GM21367 (cell line): ENCODE measurements at regions not wholly inside any gene's neighbourhood (a gene's known extent, or its start where the extent isn't known, plus 50 kb on each side); places are given as distances from the start of the nearest gene placed in this dataset.

ENCODE experiments used
- ATAC-seq: cut with Tn5 transposase; IDR thresholded peaks from one replicate; pipeline ENCODE4 v1.9.1; 2021; ENCODE audit not compliant: unreplicated experiment

DNA sequence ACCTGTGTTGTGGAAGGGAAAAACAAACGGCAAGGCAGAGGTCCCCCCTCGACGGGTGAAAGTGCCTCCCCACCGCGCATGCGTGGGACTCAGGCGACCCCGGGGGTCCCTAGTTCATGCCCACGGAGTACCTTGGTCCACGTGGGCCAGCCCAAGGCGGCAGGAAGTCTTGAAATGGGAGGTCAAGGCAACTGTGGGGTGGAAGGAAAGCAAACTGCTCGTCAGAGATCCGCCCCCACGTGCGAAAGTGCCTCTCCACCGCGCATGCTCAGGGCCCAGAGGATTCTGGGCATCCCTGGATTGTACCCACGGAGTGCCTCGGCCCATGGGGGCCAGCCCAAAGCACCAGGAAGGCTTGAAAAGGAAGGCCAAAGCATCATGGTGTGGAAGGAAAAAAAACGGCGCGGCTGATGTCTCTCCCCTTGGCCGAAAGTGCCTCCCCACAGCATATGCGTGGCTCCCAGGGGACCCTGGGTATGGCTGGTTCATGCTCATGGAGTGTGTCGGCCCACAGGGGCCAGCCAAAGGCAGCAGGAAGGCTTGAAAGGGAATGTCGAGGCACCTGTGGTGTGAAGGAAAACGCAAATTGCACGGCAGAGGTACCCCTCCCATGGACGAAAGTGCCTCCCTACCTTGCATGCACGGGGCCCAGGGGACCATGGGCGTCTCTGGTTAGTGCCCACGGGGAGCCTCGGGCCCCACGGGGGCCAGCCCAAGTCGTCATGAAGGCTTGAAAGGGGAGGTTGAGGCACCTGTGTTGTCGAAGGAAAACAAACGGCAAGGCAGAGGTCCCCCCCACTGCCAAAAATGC, 369.7 kb downstream of the ALG10 start:
- no peak for ATAC-seq

DNA sequence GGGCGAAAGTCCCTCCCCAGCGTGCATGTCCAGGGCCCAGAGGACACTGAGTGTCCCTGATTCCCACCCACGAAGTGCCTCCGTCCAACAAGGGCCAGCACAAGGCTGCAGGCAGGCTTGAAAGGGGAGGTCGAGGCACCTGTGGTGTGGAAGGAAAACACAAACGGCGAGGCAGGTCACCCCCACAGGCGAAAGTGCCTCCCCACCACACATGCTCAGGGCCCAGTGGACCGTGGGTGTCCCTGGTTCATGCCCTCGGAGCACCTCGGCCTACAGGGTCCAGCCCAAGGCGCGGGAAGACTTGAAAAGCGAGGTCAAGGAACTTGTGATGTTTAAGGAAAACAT, 370.4 kb downstream of the ALG10 start:
- ATAC-seq = no peak

DNA sequence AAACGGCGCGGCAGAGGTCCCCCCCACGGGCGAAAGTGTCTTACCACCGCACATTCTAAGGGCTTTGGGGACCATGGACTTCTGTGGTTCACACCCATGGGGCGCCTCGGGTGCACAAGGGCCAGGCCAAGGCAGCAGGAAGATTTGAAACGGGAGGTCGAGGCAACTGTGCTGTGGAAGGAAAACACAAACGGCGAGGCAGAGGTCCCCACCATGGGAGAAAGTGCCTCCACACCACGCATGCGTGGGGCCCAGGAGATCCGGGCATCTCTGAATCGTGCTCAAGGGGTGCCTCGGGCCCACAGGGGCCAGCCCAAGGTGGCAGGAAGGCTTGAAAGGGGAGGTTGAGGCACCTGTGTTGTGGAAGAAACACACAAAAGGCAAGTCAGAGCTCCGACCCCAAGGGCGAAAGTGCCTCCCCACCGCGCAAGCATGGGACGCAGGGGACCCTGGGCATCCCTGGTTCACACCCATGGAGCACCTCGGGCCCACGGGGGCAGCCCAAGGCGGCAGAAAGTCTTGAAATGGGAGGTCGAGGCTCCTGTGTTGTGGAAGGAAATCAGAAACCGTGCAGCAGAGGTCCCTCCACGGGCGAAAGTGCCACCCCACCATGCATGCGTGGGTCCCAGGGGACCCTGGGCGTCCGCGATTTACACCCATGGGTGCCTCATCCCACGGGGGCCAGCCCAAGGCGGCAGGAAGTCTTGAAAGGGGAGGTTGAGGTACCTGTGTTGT, 371.0 kb downstream of the ALG10 start:
- no peak for ATAC-seq

DNA sequence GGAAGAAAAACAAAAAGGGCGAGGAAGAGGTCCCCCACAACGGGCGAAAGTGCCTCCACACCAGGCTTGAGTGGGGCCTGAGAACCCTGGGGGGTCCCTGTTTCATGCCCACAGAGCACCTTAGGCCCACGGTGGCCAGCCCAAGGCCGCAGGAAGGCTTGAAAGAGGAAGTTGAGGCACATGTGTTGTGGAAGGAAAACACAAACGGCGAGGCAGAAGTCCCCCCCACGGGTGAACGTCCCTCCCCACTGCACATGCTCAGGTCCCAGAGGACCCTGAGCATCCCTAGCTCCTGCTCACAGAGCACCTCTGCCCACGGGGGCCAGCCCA, 371.5 kb downstream of the ALG10 start:
- ATAC-seq = no peak

DNA sequence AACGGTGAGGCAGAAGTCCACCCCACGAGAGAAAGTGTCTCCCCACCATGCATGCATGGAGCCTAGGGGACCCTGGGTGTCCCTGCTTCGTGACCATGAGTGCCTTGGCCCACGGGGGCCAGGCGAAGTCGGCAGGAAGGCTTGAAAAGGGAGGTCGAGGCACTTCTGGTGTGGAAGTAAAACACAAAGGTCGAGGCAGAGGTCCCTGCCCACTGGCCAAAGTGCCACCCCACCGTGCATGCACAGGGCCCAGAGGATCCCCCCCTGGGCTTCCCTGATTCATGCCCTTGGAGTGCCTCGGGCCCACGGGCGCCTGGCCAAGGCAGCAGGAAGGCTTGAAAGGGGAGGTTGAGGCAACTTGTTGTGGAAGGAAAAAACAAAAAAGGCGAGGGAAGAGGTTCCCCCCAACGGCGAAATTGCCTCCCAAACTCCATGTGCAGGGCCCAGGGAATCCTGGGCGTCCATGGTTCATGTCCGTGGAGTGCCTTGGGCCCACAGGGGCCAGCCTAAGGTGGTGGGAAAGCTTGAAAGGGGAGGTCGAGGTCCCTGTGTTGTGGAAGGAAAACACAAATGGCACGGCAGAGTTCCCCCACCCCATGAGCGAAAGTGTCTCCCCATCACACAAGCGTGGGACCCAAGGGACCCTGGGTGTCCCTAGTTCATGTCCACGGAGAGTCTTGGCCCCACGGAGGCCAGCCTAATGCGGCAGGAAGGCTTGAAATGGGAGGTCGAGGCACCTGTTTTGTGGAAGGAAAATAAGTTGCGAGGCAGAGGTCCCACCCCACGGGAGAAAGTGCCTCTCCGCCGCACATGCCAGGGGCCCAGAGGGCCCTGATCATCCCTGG, 372.1 kb downstream of the ALG10 start:
- ATAC-seq = no peak

DNA sequence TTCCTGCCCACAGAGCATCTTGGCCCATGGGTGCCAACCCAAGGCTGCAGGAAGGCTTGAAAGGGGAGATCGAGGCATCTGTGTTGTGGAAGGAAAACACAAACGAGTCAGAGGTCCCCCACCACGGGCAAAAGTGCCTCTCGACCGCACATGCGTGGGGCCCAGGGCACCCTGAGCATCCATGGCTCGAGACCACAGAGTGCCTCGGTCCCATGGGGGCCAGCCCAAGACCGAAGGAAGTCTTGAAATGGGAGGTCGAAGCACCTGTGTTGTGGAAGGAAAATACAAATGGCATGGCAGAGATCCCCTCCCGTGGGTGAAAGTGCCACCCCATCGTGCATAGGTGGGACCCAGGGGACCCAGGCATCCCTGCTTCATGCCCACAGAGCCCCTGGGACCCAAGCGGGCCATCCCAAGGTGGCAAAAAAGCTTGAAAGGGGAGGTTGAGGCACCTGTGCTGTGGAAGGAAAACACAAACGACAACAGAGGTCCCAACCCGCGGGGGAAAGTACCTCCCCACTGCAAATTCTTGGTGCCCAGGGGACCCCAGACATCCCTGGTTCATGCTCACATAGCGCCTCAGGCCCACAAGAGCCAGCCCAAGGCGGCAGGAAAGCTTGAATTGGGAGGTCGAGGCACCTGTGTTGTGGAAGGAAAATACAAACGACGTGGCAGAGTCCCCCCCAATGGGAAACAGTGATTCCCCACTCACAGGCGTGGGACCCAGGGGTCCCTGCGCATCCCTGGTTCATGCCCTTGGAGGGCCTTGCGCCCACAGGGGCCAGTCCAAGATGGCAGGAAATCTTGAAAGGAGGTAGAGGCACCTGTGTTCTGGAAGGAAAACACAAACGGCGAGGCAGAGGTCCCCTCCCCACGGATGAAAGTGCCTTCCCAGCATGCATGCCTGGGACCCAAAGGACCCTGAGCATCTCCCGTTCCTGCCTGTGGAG, 373.0 kb downstream of the ALG10 start:
- no peak for ATAC-seq

DNA sequence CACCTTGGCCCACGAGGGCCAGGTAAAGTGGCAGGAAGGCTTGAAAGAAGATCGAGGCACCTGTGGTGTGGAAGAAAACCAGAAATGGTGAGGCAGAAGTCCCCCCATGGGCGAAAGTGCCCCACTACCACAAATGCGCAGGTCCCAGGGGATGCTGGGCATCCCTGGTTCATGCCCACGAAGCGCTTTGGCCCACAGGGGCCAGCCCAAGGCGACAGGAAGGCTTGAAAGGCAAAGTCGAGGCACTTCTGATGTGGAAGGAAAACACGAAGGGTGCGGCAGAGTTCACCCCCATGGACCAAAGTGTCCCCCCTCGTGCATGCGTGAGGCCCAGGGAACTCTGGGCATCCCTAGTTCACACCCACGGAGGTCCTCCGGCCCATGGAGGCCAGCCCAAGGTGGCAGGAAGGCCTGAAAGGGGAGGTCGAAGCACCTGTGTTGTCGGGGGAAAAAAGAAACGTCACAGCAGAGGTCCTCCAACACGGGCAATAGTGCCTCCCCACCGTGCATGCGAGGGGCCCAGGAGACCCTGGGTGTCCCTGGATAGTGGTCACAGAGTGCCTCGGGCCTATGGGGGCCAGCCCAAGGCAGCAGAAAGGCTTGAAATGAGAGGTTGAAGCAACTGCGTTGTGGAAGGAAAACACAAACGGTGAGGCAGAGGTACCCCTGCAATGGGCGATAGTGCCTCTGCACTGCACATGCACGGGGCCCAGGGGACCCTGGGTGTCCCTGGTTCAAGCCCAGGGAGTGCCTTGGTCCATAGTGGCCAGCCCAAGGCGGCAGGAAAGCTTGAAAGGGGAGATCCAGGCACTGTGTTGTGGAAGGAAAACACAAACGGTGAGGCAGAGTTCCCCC, 373.9 kb downstream of the ALG10 start:
- ATAC-seq = no peak

DNA sequence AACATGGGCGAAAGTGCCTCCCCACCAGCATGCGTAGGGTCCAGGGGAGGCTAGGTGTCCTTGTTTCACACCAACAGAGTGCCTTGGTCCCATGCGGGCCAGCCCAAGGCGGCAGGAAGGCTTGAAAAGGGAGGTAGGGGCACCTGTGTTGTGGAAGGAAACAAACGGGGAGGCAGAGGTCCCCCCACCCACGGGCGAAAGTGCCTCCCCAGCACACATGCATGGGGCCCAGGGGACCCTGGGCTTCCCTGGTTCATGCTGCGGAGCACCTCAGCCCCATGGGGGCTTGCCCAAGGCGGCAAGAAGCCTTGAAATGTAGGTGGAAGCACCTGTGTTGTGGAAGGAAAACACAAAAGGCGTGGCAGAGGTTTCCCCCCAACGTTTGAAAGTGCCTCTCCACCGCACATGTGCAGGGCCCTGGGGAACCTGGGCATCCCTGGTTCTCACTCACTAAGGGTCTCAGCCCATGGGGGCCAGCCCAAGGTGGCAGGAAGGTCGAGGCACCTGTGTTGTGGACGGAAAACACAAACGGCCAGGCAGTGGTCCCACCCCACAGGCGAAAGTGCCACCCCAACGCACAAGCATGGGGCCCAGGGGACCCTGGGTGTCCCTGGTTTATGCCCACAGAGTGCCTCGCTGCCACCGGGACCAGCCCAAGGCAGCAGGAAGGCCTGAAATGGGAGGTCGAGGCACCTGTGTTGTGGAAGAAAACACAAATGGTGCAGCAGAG, 374.7 kb downstream of the ALG10 start:
- no peak for ATAC-seq

DNA sequence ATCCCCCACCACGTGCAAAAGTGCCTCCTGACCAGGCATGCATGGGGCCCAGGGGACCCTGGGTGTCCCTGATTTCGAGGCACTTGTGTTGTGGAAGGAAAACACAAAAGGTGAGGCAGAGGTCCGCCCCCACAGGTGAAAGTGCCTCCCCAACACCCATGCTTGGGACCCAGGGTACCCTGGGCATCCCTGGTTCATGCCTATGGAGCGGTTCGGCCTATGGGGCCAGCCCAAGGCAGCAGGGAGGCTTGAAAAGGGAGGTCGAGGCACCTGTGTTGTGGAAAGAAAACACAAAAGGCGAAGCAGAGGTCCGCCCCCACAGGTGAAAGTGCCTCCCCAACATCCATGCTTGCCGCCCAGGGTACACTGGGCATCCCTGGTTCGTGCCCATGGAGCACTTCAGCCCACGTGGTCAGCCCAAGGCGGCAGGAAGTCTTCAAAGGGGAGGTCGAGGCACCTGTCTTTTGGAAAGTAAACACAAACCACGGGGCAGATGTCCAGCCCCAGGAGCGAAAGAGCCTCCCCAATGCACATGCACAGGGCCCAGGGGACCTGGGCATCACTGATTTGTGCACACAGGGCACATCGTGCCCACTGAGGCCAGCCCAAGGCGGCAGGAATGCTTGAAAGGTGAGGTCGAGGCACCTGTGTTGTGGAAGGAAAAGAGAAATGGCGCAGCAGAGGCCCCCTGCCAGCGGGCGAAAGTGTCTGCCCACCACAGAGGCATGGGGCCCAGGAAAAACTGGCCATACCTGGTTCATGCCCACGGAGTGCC, 375.5 kb downstream of the ALG10 start:
- ATAC-seq = no peak

DNA sequence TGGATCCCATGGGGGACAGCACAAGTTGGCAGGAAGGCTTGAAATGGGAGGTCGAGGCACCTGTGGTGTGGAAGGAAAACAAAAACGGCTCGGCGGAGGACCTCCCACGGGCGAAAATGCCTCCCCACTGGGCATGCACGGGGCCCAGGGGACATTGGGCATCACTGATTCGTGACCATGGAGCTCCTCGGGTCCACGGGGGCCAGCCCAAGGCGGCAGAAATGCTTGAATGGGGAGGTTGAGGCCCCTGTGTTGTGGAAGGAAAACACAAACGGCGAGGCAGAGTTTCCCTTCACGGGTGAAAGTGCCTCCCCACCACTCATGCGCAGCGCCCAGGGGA, 376.0 kb downstream of the ALG10 start:
- no peak for ATAC-seq

DNA sequence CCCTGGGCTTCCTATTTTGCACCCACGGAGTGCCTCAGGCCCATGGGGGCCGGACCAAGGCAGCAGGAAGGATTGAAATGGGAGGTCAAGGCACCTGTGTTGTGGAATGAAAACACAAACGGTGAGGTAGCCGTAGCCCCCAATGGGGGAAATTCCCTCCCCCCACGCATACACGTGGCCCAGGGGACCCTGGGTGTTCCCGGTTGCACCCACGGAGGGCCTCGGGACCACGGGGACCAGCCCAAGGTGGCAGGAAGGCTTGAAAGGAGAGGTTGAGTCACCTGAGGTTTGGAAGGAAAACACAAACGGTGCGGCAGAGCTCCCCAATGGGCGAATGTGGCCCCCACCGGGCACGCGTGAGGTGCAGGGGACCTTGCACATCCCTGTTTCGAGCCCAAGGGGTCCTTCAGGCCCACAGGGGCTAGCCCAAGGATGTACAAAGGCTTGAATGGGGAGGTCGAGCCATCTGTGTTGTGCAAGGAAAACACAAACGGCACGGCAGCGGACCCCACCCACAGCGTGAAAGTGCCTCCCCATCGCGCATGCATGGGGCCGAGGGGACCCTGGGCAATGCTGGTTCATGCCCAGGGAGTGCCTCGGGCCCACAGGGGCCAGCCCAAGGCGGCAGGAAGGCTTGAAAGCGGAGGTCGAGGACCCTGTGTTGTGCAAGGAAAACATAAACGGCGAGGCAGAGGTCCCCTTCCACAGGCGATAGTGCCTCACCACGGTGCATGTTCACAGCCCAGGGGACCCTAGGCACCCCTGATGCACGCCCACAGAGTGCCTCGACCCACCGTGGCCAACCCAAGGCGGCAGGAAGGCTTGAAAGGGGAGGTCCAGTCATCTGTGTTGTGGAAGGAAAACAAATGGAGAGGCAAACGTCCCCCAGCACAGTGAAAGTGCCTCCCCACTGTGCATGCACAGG, 376.7 kb downstream of the ALG10 start:
- no peak for ATAC-seq

DNA sequence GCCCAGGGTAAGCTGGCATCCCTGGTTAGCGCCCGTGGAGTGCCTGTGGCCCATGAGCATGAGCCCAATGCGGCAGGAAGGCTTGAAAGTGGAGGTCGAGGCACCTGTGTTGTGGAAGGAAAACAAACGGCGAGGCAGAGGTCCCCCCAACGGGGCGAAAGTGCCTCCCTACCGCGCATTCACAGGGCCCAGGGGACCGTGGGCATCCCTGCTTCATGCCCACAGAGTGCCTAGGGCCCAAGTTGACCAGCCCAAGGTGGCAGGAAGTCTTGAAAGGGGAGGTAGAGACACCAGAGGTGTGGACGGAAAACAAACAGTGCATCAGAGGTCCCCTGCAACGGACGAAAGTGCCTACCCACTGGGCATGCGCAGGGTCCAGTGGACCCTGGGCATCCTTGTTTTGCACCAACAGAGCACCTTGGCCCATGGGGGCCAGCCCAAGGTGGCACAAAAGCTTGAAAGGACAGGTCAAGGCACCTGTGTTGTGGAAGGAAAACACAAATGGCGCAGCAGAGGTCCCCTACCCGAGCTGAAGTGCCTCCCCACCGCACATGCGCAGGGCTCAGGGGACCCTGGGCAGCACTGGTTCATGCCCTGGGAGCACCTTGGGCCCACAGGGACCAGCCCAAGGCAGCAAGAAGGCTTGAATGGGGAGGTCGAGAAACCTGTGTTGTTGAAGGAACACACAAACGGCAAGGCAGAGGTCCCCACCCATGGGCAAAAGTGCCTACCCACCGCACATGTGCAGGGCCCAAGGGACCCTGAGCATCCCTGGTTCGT, 377.5 kb downstream of the ALG10 start:
- no peak for ATAC-seq

DNA sequence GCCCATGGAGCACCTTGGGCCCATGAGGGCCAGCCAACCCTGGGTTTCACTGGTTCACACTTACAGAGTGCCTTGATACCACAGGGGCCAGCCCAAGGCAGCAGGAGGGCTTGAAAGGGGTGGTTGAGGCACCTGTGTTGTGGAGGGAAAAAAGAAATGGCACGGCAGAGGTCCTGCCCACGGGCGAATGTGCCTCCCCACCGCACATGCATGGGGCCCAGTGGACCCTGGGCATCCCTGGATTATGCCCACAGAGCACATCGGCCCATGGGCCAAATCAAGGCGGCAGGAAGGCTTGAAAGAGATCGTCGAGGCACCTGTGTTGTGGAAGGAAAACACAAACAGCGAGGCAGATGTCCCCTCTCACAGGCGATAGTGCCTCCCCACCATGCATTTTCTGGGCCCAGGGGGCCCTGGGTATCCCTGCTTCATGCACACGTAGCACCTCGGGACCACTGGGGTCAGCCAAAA, 378.1 kb downstream of the ALG10 start:
- ATAC-seq = no peak

DNA sequence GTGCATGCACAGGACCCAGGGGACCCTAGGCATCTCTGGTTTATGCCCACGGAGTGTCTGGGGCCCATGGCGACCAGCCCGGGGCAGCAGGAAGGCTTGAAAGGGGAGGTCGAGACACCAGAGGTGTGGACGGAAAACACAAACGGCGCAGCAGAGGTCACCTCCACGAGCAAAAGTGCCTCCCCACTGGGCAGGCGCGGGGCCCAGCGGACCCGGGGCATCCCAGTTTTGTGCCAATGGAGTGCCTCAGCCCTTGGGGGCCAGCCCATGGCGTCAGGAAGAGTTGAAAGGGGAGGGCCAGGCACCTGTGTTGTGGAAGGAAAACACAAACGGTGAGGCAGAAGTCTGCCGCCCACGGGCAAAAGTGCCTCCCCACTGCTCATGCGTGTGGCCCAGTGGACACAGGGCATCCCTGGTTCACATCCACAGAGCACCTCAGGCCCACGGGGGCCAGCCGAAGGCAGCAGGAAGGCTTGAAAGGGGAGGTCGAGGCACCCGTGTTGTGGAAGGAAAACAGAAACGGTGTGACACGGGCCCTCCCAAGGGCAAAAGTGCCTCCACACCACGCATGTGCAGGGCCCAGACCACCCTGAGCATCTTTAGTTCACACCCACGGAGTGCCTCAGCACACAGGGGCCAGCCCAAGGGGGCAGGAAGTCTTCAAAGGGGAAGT, 378.8 kb downstream of the ALG10 start:
- no peak for ATAC-seq

DNA sequence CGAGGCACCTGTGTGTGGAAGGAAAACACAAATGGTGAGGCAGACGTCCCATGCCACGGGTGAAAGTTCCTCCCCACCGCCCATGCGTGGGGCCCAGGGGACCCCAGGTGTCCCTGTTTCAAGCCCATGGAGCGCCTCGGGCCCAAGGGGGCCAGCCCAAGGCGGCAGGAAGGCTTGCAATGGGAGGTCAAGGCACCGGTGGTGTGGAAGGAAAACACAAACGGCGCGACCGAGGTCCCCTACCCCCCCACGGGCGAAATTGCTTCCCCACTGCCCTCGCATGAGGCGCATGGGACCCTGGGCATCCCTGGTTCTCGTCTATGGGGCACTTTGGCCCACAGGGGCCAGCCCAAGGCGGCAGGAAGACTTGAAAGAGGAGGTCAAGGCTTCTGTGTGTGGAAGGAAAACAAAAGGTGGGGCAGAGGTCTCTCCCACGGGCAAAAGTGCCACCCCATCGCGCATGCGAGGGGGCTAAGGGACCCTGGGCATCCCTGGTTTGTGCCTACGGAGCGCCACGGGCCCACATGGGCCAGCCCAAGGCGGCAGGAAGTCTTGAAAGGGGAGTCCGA, 379.4 kb downstream of the ALG10 start:
- ATAC-seq = no peak
